Activated CD8-positive, alpha-beta T cell treated with anti-CD3 and anti-CD28 coated beads for 36 hours (primary cell): ENCODE measurements at regions not wholly inside any gene's neighbourhood (a gene's known extent, or its start where the extent isn't known, plus 50 kb on each side); places are given as distances from the start of the nearest gene placed in this dataset.

Experiments
- ATAC-seq: fragments of 200-7000 bp; cut with Tn5 transposase; one replicate; pipeline ENCODE4 v1.10.0; 2021; ENCODE audit warnings: mild to moderate bottlenecking, moderate library complexity
- CTCF ChIA-PET: fragments of 350-600 bp; sonication (Branson Sonifier 250); formaldehyde crosslinking; loops from one replicate; lab custom pipeline; 2021; ENCODE audit warnings: antibody characterized with exemption; lab: Charles Lee
- POLR2A ChIA-PET: fragments of 350-600 bp; sonication (Branson Sonifier 250); formaldehyde crosslinking; loops from one replicate; lab custom pipeline; 2021; ENCODE audit warnings: antibody characterized with exemption; lab: Charles Lee
- DNase-seq: peaks from one replicate; pipeline ENCODE4 v3.0.0-alpha.2; 2020
- H3K27ac Mint-ChIP-seq: one replicate; pipeline ENCODE4 v1.8.0; 2021; ENCODE audit warnings: mild to moderate bottlenecking, mixed read lengths
- H3K27me3 Mint-ChIP-seq: one replicate; pipeline ENCODE4 v1.8.0; 2021; ENCODE audit warnings: mixed read lengths
- H3K36me3 Mint-ChIP-seq: one replicate; pipeline ENCODE4 v1.8.0; 2021; ENCODE audit warnings: low read depth, mixed read lengths
- H3K4me1 Mint-ChIP-seq: one replicate; pipeline ENCODE4 v1.8.0; 2021; ENCODE audit warnings: low read depth, mixed read lengths
- H3K4me3 Mint-ChIP-seq: one replicate; pipeline ENCODE4 v1.8.0; 2021; ENCODE audit warnings: mild to moderate bottlenecking, moderate library complexity, mixed read lengths
- H3K9me3 Mint-ChIP-seq: one replicate; pipeline ENCODE4 v1.8.0; 2021; ENCODE audit warnings: mixed read lengths
- intact Hi-C: fragments of 100-400 bp; cut with micrococcal nuclease; formaldehyde crosslinking; loops from one replicate; pipeline ENCODE4 v1.10.0; 2022
- TF ChIP-seq, protein P1 (sequence below): fragments of 200-600 bp; IDR thresholded peaks from one replicate; pipeline ENCODE4 v1.8.0; 2022; ENCODE audit warnings: antibody characterized with exemption, mild to moderate bottlenecking

DNA sequence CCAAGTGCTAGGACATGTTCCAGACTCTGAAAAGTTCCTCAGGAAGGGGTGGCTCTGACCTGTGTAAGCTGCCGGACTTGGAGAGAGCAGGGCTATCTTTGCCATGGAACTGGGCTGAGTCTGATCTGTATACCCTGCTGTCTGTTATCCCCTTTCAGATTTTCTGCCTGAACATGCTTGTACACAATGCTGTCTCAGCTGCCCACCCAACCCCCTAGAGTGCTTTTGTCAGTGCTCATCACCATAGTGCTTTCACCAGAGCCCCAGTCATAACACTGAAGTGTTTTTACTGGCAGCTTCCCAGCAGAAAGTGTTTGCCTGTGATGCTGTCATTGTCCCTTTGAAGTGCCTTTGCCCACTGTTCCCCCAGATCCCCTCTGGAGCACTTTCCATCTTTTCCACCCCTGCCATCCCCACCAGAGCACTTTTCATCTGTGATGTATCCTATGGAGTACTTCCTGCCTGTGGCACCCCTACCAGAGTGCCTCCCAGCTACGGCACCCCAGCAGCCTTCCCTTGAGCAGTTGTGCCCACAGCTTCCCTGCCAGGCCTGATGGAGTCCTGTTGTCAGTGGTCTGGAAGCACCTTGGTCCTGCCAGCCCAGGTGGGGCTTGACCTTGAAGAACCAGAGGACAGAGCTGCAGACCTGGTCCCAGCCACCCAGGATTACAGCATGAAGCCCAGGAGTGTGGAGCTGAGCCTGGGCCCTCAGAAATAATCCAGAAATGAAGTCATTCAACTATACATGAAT lies 397.7 kb downstream of the DIPK2A start:
- ATAC-seq (no peak), DNase-seq (no peak)
- no peak overlapping the region for H3K27ac Mint-ChIP-seq
- no peaks in the 10 kb centered on the region for H3K36me3 Mint-ChIP-seq
- no peaks in the 10 kb centered on the region for H3K4me1 Mint-ChIP-seq
- no peak overlapping the region for H3K4me3 Mint-ChIP-seq
- peaks cover 16% of the 10 kb centered on the region for H3K9me3 Mint-ChIP-seq
- POLR2A ChIA-PET: no interaction called here
- no peaks in the 10 kb centered on the region for H3K27me3 Mint-ChIP-seq
- intact Hi-C loops: no loop called here
- CTCF ChIA-PET: no interaction called here
- TF ChIP-seq, protein P1, sequence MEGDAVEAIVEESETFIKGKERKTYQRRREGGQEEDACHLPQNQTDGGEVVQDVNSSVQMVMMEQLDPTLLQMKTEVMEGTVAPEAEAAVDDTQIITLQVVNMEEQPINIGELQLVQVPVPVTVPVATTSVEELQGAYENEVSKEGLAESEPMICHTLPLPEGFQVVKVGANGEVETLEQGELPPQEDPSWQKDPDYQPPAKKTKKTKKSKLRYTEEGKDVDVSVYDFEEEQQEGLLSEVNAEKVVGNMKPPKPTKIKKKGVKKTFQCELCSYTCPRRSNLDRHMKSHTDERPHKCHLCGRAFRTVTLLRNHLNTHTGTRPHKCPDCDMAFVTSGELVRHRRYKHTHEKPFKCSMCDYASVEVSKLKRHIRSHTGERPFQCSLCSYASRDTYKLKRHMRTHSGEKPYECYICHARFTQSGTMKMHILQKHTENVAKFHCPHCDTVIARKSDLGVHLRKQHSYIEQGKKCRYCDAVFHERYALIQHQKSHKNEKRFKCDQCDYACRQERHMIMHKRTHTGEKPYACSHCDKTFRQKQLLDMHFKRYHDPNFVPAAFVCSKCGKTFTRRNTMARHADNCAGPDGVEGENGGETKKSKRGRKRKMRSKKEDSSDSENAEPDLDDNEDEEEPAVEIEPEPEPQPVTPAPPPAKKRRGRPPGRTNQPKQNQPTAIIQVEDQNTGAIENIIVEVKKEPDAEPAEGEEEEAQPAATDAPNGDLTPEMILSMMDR: no peak

DNA sequence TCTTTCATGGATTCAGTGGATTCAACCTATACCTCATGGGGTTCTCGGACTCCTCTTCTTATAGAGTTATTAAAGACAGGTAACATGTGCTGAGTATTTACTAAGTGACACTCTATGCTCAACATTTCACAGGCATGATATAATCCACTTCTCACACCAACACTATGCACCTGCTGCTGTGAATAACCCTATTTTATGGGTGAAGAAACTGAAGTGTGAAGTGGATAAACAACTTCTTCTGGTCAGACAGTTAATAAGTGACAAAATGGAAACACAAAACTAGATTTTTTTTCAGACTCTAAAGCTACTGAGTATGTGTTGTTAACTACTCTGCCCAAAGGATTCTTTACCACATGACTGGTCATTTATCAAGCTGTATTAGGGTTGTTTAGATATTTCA lies 403.5 kb downstream of the DIPK2A start:
- Mint-ChIP-seq H3K36me3 (no peaks in the 10 kb centered on the region), H3K4me1 (no peaks in the 10 kb centered on the region), H3K9me3 (peaks cover 8% of the 10 kb centered on the region), H3K27ac (no peak overlapping the region), H3K4me3 (no peak overlapping the region), H3K27me3 (no peaks in the 10 kb centered on the region)
- TF ChIP-seq, protein P1: no peak
- CTCF ChIA-PET: no interaction called here
- no peak for ATAC-seq
- intact Hi-C loops: no loop called here
- no peak for DNase-seq
- POLR2A ChIA-PET: no interaction called here

DNA sequence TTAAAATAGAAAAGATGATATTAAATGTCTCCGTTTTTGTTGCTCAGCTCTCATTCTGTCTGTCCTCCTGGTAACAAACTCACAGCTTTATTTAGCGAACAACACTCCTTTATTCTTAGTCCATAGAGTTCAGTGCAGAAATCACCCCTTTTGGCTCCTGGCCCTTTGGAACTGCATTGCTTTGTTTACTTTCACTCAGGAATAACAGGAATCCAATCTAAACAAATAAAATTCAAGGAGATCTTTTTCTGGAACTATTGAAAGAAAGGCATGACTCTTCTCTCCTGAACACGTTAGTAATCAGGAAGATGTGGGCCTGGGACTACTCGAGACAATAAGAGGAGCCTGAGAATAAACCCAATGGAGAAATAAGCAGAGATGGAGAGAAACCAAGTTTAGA lies 409.2 kb downstream of the DIPK2A start:
- POLR2A ChIA-PET: no interaction called here
- Mint-ChIP-seq H3K27me3 (no peaks in the 10 kb centered on the region), H3K36me3 (no peaks in the 10 kb centered on the region), H3K4me3 (no peak overlapping the region), H3K9me3 (peaks cover 4% of the 10 kb centered on the region), H3K4me1 (no peaks in the 10 kb centered on the region), H3K27ac (no peak overlapping the region)
- CTCF ChIA-PET: no interaction called here
- DNase-seq: no peak
- intact Hi-C loops: no loop called here
- no peak for ATAC-seq
- TF ChIP-seq, protein P1: no peak

DNA sequence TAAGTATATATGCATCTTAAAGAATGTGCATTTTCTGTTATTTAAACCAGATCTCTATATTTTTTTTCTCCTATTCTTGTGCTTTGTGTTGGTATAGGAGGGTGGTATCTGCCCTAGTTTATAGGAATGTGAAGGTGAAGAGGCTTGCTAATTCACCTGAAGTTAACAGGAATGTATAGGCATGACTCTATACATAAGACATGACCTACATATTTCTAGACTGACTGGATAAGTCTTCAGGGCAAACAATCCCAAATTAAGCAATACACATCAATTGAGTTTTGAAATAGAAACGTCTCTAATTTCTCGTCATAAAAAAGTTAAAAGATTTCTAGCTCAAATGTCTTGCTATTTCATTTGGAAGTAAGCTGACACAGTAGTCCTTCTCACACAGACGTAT lies 410.0 kb downstream of the DIPK2A start:
- DNase-seq: no peak
- Mint-ChIP-seq H3K27me3 (no peaks in the 10 kb centered on the region), H3K27ac (no peak overlapping the region)

More for the DNA sequence above, 410.0 kb downstream of the DIPK2A start:
- POLR2A ChIA-PET: no interaction called here
- H3K4me1 Mint-ChIP-seq: no peaks in the 10 kb centered on the region
- ATAC-seq: no peak
- TF ChIP-seq, protein P1: no peak
- CTCF ChIA-PET: no interaction called here
- intact Hi-C loops: no loop called here
- H3K9me3 Mint-ChIP-seq: peaks cover 4% of the 10 kb centered on the region
- H3K36me3 Mint-ChIP-seq: no peaks in the 10 kb centered on the region
- no peak overlapping the region for H3K4me3 Mint-ChIP-seq
